ENCODE measurements at regions not wholly inside any gene's neighbourhood (a gene's known extent, or its start where the extent isn't known, plus 50 kb on each side); places are given as distances from the start of the nearest gene placed in this dataset.
"Not testable (repeated sequence)": the region's sequence is repeated elsewhere in the genome, so short reads cannot be mapped to it uniquely, and the experiment has no call there.

- not testable (repeated sequence) for H3K36me3 ChIP-seq (ENCODE audit: control insufficient read depth in 2 of 2, insufficient read depth in 2 of 2, low read length in 2 of 2); H3K4me3 ChIP-seq (ENCODE audit: low read length in 2 of 2); H3K27ac ChIP-seq (ENCODE audit: low read depth in 2 of 2, low read length in 2 of 2); H3K9ac ChIP-seq (ENCODE audit: low read depth in 1 of 2, low read length in 2 of 2); H3K4me1 ChIP-seq (ENCODE audit: control insufficient read depth in 2 of 2, insufficient read depth in 2 of 2, low read length in 2 of 2); H3K27me3 ChIP-seq (ENCODE audit: control insufficient read depth in 2 of 2, insufficient read depth in 2 of 2, low read length in 2 of 2); H3K9me3 ChIP-seq (ENCODE audit: control insufficient read depth in 2 of 2, low read length in 2 of 2)
These were observed 118.7 kb downstream of the APIP start for GRCh38 chr11:34797497-34797896.

DNA sequence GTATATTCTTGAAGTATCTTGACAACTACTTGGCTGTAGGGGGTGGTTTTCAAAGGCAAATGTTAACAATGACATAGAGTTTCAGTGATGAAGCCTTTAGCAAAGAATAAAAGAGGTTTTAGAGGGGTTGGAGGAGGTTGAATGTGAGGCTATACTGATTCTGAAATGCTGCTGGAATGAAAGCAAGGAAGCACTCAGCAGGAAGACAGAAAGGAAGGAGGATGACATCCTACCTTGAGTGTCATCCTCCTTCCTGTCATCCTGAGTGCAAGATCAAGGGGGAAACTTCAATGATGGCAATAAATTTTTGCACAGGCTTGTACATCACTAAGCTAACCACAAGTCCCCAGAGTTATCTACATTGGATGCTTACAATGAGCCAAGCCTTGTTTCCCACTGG is 120.5 kb downstream of the APIP start:
- Histone ChIP-seq H3K27ac (ENCODE audit: low read depth in 2 of 2, low read length in 2 of 2) (no peak overlapping the region), H3K4me3 (ENCODE audit: low read length in 2 of 2) (no peak overlapping the region), H3K9ac (ENCODE audit: low read depth in 1 of 2, low read length in 2 of 2) (no peak overlapping the region), H3K27me3 (ENCODE audit: control insufficient read depth in 2 of 2, insufficient read depth in 2 of 2, low read length in 2 of 2) (no peaks in the 10 kb centered on the region), H3K4me1 (ENCODE audit: control insufficient read depth in 2 of 2, insufficient read depth in 2 of 2, low read length in 2 of 2) (peaks cover 2% of the 10 kb centered on the region in 2 donors), H3K36me3 (ENCODE audit: control insufficient read depth in 2 of 2, insufficient read depth in 2 of 2, low read length in 2 of 2) (no peaks in the 10 kb centered on the region), H3K9me3 (ENCODE audit: control insufficient read depth in 2 of 2, low read length in 2 of 2) (no peaks in the 10 kb centered on the region)

DNA sequence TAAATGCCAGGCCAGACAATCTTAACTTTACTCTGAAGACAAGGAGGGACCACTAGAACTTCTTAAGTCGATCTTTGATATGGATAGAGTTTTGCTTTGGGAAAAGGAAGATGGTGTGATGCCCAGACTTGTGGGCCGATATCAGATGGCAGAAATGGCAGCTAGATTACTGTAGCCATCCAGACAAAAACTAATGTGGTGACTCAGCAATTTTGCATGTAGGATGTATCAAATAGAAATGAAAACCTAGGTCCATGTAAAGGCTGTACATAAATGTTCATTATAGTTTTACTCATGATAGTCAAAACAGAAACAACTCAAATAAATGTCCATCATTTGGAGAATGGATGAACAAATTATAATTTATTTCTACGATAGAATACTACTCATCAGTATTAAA is 121.5 kb downstream of the APIP start:
- Histone ChIP-seq H3K27ac (ENCODE audit: low read depth in 2 of 2, low read length in 2 of 2) (no peak overlapping the region), H3K9ac (ENCODE audit: low read depth in 1 of 2, low read length in 2 of 2) (no peak overlapping the region), H3K4me1 (ENCODE audit: control insufficient read depth in 2 of 2, insufficient read depth in 2 of 2, low read length in 2 of 2) (peaks cover 2 to 3% of the 10 kb centered on the region in 2 donors), H3K27me3 (ENCODE audit: control insufficient read depth in 2 of 2, insufficient read depth in 2 of 2, low read length in 2 of 2) (no peaks in the 10 kb centered on the region), H3K9me3 (ENCODE audit: control insufficient read depth in 2 of 2, low read length in 2 of 2) (peaks cover 0 to 2% of the 10 kb centered on the region in 2 donors), H3K4me3 (ENCODE audit: low read length in 2 of 2) (no peak overlapping the region), H3K36me3 (ENCODE audit: control insufficient read depth in 2 of 2, insufficient read depth in 2 of 2, low read length in 2 of 2) (no peaks in the 10 kb centered on the region)

GRCh38 chr11:34793666-34794065 is 122.5 kb downstream of the APIP start:
- Histone ChIP-seq H3K27me3 (ENCODE audit: control insufficient read depth in 2 of 2, insufficient read depth in 2 of 2, low read length in 2 of 2) (no peaks in the 10 kb centered on the region), H3K36me3 (ENCODE audit: control insufficient read depth in 2 of 2, insufficient read depth in 2 of 2, low read length in 2 of 2) (no peaks in the 10 kb centered on the region), H3K4me1 (ENCODE audit: control insufficient read depth in 2 of 2, insufficient read depth in 2 of 2, low read length in 2 of 2) (peaks cover 2 to 6% of the 10 kb centered on the region in 2 donors), H3K4me3 (ENCODE audit: low read length in 2 of 2) (no peak overlapping the region), H3K9me3 (ENCODE audit: control insufficient read depth in 2 of 2, low read length in 2 of 2) (peaks cover 0 to 2% of the 10 kb centered on the region in 2 donors), H3K27ac (ENCODE audit: low read depth in 2 of 2, low read length in 2 of 2) (no peak overlapping the region), H3K9ac (ENCODE audit: low read depth in 1 of 2, low read length in 2 of 2) (no peak overlapping the region)

GRCh38 chr11:34792814-34793258 is 123.3 kb downstream of the APIP start:
- Histone ChIP-seq H3K9ac (ENCODE audit: low read depth in 1 of 2, low read length in 2 of 2) (no peak overlapping the region), H3K36me3 (ENCODE audit: control insufficient read depth in 2 of 2, insufficient read depth in 2 of 2, low read length in 2 of 2) (no peaks in the 10 kb centered on the region), H3K27ac (ENCODE audit: low read depth in 2 of 2, low read length in 2 of 2) (no peak overlapping the region), H3K9me3 (ENCODE audit: control insufficient read depth in 2 of 2, low read length in 2 of 2) (peaks cover 0 to 2% of the 10 kb centered on the region in 2 donors), H3K4me3 (ENCODE audit: low read length in 2 of 2) (no peak overlapping the region), H3K4me1 (ENCODE audit: control insufficient read depth in 2 of 2, insufficient read depth in 2 of 2, low read length in 2 of 2) (peaks cover 2 to 6% of the 10 kb centered on the region in 2 donors), H3K27me3 (ENCODE audit: control insufficient read depth in 2 of 2, insufficient read depth in 2 of 2, low read length in 2 of 2) (no peaks in the 10 kb centered on the region)

- no peaks in the 10 kb centered on the region for H3K36me3 ChIP-seq (ENCODE audit: control insufficient read depth in 2 of 2, insufficient read depth in 2 of 2, low read length in 2 of 2)
- no peak overlapping the region for H3K4me3 ChIP-seq (ENCODE audit: low read length in 2 of 2)
- H3K27me3 ChIP-seq (ENCODE audit: control insufficient read depth in 2 of 2, insufficient read depth in 2 of 2, low read length in 2 of 2): no peaks in the 10 kb centered on the region
- peak overlapping the region in 1 of 2 donors; percentile 11 for H3K27ac ChIP-seq (ENCODE audit: low read depth in 2 of 2, low read length in 2 of 2)
- H3K9me3 ChIP-seq (ENCODE audit: control insufficient read depth in 2 of 2, low read length in 2 of 2): peaks cover 0 to 2% of the 10 kb centered on the region in 2 donors
- no peak overlapping the region for H3K9ac ChIP-seq (ENCODE audit: low read depth in 1 of 2, low read length in 2 of 2)
- H3K4me1 ChIP-seq (ENCODE audit: control insufficient read depth in 2 of 2, insufficient read depth in 2 of 2, low read length in 2 of 2): peaks cover 2 to 6% of the 10 kb centered on the region in 2 donors
These were observed 124.2 kb downstream of the APIP start for GRCh38 chr11:34791780-34792542.

DNA sequence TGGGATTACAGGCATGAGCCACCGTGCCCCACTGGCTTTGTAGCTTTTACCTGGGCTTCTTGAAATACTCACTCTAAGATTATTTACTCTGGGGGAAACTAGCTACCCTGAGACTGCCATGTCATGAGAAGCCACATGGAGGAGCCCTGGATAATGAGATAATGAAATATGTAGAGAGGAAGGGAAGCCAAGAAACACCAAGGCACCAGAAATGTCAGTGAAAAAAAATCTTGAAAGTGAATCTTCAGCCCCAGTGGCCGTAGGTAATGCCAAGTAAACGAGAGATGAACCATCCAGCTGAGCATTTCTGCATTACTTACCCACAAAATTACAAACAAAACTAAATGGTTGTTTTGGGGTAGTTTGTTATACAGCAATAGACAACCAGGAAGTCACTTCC is 125.6 kb downstream of the APIP start:
- peak overlapping the region; percentile 11 to 54 for H3K27ac ChIP-seq (ENCODE audit: low read depth in 2 of 2, low read length in 2 of 2)
- no peaks in the 10 kb centered on the region for H3K27me3 ChIP-seq (ENCODE audit: control insufficient read depth in 2 of 2, insufficient read depth in 2 of 2, low read length in 2 of 2)

GRCh38 chr11:34789196-34789834 is 126.9 kb downstream of the APIP start:
- Histone ChIP-seq H3K27me3 (ENCODE audit: control insufficient read depth in 2 of 2, insufficient read depth in 2 of 2, low read length in 2 of 2) (no peaks in the 10 kb centered on the region), H3K9ac (ENCODE audit: low read depth in 1 of 2, low read length in 2 of 2) (no peak overlapping the region), H3K9me3 (ENCODE audit: control insufficient read depth in 2 of 2, low read length in 2 of 2) (peaks cover 0 to 2% of the 10 kb centered on the region in 2 donors), H3K4me1 (ENCODE audit: control insufficient read depth in 2 of 2, insufficient read depth in 2 of 2, low read length in 2 of 2) (peaks cover 2 to 6% of the 10 kb centered on the region in 2 donors), H3K36me3 (ENCODE audit: control insufficient read depth in 2 of 2, insufficient read depth in 2 of 2, low read length in 2 of 2) (no peaks in the 10 kb centered on the region), H3K27ac (ENCODE audit: low read depth in 2 of 2, low read length in 2 of 2) (peak overlapping the region; percentile 70 to 79), H3K4me3 (ENCODE audit: low read length in 2 of 2) (no peak overlapping the region)

More for the DNA sequence above, 125.6 kb downstream of the APIP start:
- Histone ChIP-seq H3K36me3 (ENCODE audit: control insufficient read depth in 2 of 2, insufficient read depth in 2 of 2, low read length in 2 of 2) (no peaks in the 10 kb centered on the region), H3K9me3 (ENCODE audit: control insufficient read depth in 2 of 2, low read length in 2 of 2) (peaks cover 0 to 2% of the 10 kb centered on the region in 2 donors), H3K4me3 (ENCODE audit: low read length in 2 of 2) (no peak overlapping the region), H3K9ac (ENCODE audit: low read depth in 1 of 2, low read length in 2 of 2) (no peak overlapping the region), H3K4me1 (ENCODE audit: control insufficient read depth in 2 of 2, insufficient read depth in 2 of 2, low read length in 2 of 2) (peaks cover 2 to 6% of the 10 kb centered on the region in 2 donors)

DNA sequence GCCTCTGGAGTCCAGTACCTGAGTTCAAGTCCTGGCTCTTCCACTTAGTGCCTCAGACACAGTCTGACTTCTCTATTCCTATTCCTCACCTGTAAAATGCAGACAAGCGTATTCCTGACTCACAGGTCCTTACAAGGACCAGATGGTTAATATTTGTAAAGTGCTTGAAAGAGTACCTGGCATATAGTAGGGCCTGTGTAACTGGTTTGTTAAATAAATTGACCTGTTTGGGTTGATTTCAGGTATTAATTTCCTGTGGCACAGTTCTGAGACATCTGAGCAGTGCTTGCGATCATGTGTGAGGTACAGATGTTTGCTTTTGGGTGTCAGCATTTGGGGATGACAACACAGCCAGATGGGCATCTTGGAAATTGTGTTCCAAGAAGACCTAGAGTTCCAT is 127.5 kb downstream of the APIP start:
- Histone ChIP-seq H3K36me3 (ENCODE audit: control insufficient read depth in 2 of 2, insufficient read depth in 2 of 2, low read length in 2 of 2) (no peaks in the 10 kb centered on the region), H3K4me1 (ENCODE audit: control insufficient read depth in 2 of 2, insufficient read depth in 2 of 2, low read length in 2 of 2) (peaks cover 2 to 6% of the 10 kb centered on the region in 2 donors), H3K9me3 (ENCODE audit: control insufficient read depth in 2 of 2, low read length in 2 of 2) (peaks cover 0 to 2% of the 10 kb centered on the region in 2 donors), H3K9ac (ENCODE audit: low read depth in 1 of 2, low read length in 2 of 2) (no peak overlapping the region), H3K4me3 (ENCODE audit: low read length in 2 of 2) (no peak overlapping the region), H3K27ac (ENCODE audit: low read depth in 2 of 2, low read length in 2 of 2) (peak overlapping the region; percentile 70 to 79), H3K27me3 (ENCODE audit: control insufficient read depth in 2 of 2, insufficient read depth in 2 of 2, low read length in 2 of 2) (no peaks in the 10 kb centered on the region)

DNA sequence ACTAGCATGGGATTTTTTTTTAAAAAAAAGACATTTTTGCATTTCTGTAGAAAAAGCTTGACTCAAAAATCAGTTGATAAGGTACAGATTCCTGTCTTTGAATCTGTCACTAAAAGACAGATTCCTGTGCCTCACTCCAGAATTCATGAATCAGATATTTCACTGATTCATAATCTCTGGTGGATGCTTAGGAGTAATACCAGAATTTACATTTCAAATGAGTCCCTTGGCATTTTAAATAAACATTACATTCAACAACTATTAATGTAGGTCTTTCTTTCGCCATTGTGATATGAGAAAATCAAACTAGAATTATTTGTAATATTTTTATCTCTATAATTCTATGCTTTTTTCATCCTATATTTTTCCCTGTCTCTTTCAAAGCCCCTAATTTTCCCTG is 128.3 kb downstream of the APIP start:
- H3K27me3 ChIP-seq (ENCODE audit: control insufficient read depth in 2 of 2, insufficient read depth in 2 of 2, low read length in 2 of 2): no peaks in the 10 kb centered on the region
- H3K4me1 ChIP-seq (ENCODE audit: control insufficient read depth in 2 of 2, insufficient read depth in 2 of 2, low read length in 2 of 2): peaks cover 2 to 6% of the 10 kb centered on the region in 2 donors
- peak overlapping the region in 1 of 2 donors; percentile 16 for H3K27ac ChIP-seq (ENCODE audit: low read depth in 2 of 2, low read length in 2 of 2)
- H3K9ac ChIP-seq (ENCODE audit: low read depth in 1 of 2, low read length in 2 of 2): no peak overlapping the region
- no peak overlapping the region for H3K4me3 ChIP-seq (ENCODE audit: low read length in 2 of 2)
- peaks cover 0 to 2% of the 10 kb centered on the region in 2 donors for H3K9me3 ChIP-seq (ENCODE audit: control insufficient read depth in 2 of 2, low read length in 2 of 2)
- H3K36me3 ChIP-seq (ENCODE audit: control insufficient read depth in 2 of 2, insufficient read depth in 2 of 2, low read length in 2 of 2): no peaks in the 10 kb centered on the region

Measured in mucosa of rectum (tissue), 2 donors.